Memory B cell (primary cell): ENCODE measurements at regions not wholly inside any gene's neighbourhood (a gene's known extent, or its start where the extent isn't known, plus 50 kb on each side); places are given as distances from the start of the nearest gene placed in this dataset.
"Not testable (repeated sequence)": the region's sequence is repeated elsewhere in the genome, so short reads cannot be mapped to it uniquely, and the experiment has no call there.

ENCODE experiments used
- ATAC-seq: fragments of 150-1000 bp; cut with Tn5 transposase; 2 replicates; pipeline ENCODE4 v1.10.0; 2021; ENCODE audit warnings: low read depth, mild to moderate bottlenecking, moderate library complexity
- DNase-seq, 2 donors: peaks; one replicate each; pipeline ENCODE4 v3.0.0; 2022; ENCODE audit warnings: low spot score in 2 of 2
- H3K27ac Mint-ChIP-seq: one replicate; pipeline ENCODE4 v1.8.0; 2022; ENCODE audit warnings: mild to moderate bottlenecking, moderate library complexity, mixed read lengths
- H3K27me3 Mint-ChIP-seq: one replicate; pipeline ENCODE4 v1.8.0; 2022; ENCODE audit warnings: mixed read lengths
- H3K36me3 Mint-ChIP-seq: one replicate; pipeline ENCODE4 v1.8.0; 2022; ENCODE audit warnings: mild to moderate bottlenecking, mixed read lengths
- H3K4me1 Mint-ChIP-seq: one replicate; pipeline ENCODE4 v1.8.0; 2022; ENCODE audit warnings: mixed read lengths
- H3K4me3 Mint-ChIP-seq: one replicate; pipeline ENCODE4 v1.8.0; 2022; ENCODE audit warnings: mild to moderate bottlenecking, moderate library complexity, mixed read lengths
- H3K9me3 Mint-ChIP-seq: one replicate; pipeline ENCODE4 v1.8.0; 2022; ENCODE audit warnings: mixed read lengths

GRCh38 chr3:194865615-194866014, 179.9 kb downstream of the FAM43A start:
- ATAC-seq (no peak), DNase-seq (no peak)
- H3K27ac Mint-ChIP-seq: no peak overlapping the region
- peaks cover 7% of the 10 kb centered on the region for H3K4me1 Mint-ChIP-seq
- H3K27me3 Mint-ChIP-seq: peaks cover 11% of the 10 kb centered on the region
- no peaks in the 10 kb centered on the region for H3K9me3 Mint-ChIP-seq
- no peaks in the 10 kb centered on the region for H3K36me3 Mint-ChIP-seq
- H3K4me3 Mint-ChIP-seq: no peak overlapping the region

DNA sequence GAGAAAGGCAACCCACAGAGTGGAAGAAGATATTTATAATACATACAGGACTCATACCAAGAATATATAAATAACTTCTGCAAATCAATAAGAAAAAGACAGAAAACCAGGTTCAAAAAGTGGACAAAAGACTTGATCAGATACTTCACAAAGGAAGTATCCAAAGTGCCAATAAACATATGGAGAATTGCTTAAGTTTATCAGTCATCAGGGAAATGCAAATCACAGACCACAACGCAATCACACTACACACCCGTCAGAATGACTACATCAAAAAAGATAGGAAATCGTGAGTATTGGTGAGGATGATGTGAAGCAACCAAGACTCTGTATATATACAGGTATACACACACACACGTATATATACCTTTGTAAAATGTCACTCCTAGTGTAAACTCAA, 180.6 kb downstream of the FAM43A start:
- H3K27me3 Mint-ChIP-seq: peaks cover 11% of the 10 kb centered on the region
- no peak overlapping the region for H3K27ac Mint-ChIP-seq
- DNase-seq (no peak), ATAC-seq (no peak)
- H3K9me3 Mint-ChIP-seq: no peaks in the 10 kb centered on the region
- H3K4me3 Mint-ChIP-seq: no peak overlapping the region
- peaks cover 7% of the 10 kb centered on the region for H3K4me1 Mint-ChIP-seq
- no peaks in the 10 kb centered on the region for H3K36me3 Mint-ChIP-seq

DNA sequence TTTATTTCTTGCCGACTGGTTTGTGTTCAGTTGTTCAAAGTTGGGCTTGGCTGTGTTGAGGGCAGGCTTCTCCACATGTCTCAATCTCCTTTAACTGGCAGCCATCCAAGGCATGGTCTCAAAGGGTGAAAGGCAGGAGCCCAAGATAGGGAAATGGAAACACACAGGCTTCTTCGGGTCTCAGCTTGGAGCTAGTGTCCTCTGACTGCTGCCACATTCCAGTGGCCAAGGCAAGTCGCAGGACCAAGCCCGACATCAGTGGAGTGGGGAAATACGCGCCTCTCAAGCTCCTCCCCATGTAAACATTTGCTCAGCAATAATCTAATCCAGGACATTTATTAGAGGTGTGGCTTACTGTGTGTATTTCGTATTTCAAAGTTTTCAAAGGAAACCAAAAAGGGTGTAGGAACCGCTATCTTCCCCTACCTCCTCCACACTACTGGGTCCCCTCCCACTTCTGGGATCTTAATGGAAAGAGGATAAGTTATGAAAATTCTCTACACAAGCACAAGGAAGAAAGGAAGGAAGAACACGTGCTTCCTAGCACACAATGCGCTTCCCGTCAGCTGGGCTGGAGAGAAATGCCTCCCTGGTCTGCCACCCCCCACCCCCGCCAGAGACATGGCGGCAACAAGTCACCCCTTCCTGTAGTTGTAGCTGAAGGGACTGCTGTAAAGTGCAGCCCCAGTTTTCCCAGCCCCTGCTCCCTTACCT, 181.7 kb downstream of the FAM43A start:
- ATAC-seq: no peak

GRCh38 chr3:194868831-194869230, 183.1 kb downstream of the FAM43A start:
- Mint-ChIP-seq H3K4me3 (no peak overlapping the region), H3K4me1 (peaks cover 8% of the 10 kb centered on the region), H3K9me3 (no peaks in the 10 kb centered on the region), H3K27me3 (peaks cover 5% of the 10 kb centered on the region), H3K27ac (no peak overlapping the region), H3K36me3 (no peaks in the 10 kb centered on the region)
- DNase-seq (no peak), ATAC-seq (no peak)

More for the DNA sequence above, 181.7 kb downstream of the FAM43A start:
- no peaks in the 10 kb centered on the region for H3K9me3 Mint-ChIP-seq
- H3K4me1 Mint-ChIP-seq: peaks cover 11% of the 10 kb centered on the region
- H3K4me3 Mint-ChIP-seq: no peak overlapping the region
- H3K27ac Mint-ChIP-seq: no peak overlapping the region
- no peak for DNase-seq
- H3K27me3 Mint-ChIP-seq: peaks cover 11% of the 10 kb centered on the region
- H3K36me3 Mint-ChIP-seq: no peaks in the 10 kb centered on the region

DNA sequence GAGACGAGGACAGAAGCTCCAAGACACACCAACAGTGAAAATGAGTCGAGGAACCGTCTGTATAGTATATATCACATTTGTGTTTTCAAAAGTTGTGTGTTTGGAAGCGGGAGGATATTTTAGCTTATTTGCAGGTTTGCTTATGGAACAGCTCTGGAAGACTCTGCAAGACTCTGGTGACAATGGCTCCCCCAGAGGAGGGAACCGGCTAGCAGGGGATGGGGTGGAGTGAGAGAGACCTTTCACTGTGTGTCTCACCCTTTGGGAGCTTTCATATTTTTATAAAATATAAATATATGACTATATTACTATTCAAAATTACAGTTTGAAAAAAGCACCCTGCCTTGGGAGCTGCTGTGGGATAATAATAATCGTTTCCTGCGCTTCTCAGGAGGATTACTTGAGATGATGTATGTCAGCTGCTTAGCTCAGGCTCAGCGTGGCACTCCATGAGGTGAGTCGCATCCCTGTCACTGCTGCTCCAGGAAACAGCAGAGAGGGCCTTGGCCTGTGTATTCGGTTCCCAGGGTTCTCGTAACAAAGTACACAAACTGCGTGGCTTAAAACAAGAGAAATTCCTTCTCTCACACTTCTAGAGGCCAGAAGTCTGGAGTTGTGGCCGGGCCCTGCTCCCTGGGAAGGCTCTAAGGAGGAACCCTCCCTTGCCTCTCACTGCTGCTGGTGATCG, 183.9 kb downstream of the FAM43A start:
- peaks cover 5% of the 10 kb centered on the region for H3K27me3 Mint-ChIP-seq
- no peak for ATAC-seq
- H3K4me1 Mint-ChIP-seq: peaks cover 10% of the 10 kb centered on the region
- no peaks in the 10 kb centered on the region for H3K36me3 Mint-ChIP-seq
- no peak overlapping the region for H3K27ac Mint-ChIP-seq
- no peak overlapping the region for H3K4me3 Mint-ChIP-seq
- no peak for DNase-seq
- H3K9me3 Mint-ChIP-seq: no peaks in the 10 kb centered on the region

GRCh38 chr3:194870394-194871110, 184.9 kb downstream of the FAM43A start:
- Mint-ChIP-seq H3K4me1 (peaks cover 14% of the 10 kb centered on the region), H3K36me3 (no peaks in the 10 kb centered on the region), H3K27me3 (peaks cover 10% of the 10 kb centered on the region), H3K4me3 (no peak overlapping the region), H3K9me3 (no peaks in the 10 kb centered on the region), H3K27ac (no peak overlapping the region)
- DNase-seq (no peak), ATAC-seq (no peak)

DNA sequence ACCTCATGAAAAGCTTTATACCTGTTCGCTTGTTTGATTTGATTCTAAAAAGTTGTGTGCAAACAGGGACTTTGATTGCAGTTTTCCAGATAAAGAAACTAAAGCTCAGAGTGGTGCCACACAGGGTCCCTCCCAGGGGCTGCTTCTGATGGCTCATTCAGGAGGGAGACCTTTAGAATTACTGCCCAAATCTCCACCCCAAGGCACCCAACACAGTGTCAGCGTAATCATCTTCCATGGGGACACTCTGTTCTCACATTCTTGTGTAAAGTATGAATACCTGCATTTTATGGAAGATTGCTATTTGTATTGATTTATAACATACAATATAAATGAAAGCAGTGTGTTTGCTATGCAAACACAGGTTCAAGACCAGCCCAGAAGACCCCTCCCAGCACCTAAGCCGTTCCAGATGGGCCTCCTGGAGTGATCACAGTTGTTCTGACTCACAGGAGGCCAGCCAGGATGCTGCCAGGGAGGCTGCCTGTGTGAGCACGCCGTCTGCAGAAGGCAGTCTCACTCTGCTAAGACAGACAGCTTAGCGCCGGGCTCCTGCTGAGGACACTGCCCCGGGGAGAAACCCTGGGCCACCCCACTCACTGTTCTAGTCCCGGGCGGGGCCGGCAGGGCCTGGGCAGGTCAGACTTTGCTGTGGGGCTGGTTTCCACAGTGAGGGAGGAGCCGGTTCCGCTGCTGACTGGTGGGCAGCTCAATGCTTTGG, 185.6 kb downstream of the FAM43A start:
- H3K27me3 Mint-ChIP-seq: peaks cover 13% of the 10 kb centered on the region
- H3K4me1 Mint-ChIP-seq: peaks cover 14% of the 10 kb centered on the region
- no peaks in the 10 kb centered on the region for H3K9me3 Mint-ChIP-seq
- ATAC-seq (peak; percentile 85), DNase-seq (peak in 1 of 2 donors; percentile 14)
- H3K4me3 Mint-ChIP-seq: peak overlapping the region; percentile 67
- peak overlapping the region; percentile 56 for H3K27ac Mint-ChIP-seq
- H3K36me3 Mint-ChIP-seq: no peaks in the 10 kb centered on the region

DNA sequence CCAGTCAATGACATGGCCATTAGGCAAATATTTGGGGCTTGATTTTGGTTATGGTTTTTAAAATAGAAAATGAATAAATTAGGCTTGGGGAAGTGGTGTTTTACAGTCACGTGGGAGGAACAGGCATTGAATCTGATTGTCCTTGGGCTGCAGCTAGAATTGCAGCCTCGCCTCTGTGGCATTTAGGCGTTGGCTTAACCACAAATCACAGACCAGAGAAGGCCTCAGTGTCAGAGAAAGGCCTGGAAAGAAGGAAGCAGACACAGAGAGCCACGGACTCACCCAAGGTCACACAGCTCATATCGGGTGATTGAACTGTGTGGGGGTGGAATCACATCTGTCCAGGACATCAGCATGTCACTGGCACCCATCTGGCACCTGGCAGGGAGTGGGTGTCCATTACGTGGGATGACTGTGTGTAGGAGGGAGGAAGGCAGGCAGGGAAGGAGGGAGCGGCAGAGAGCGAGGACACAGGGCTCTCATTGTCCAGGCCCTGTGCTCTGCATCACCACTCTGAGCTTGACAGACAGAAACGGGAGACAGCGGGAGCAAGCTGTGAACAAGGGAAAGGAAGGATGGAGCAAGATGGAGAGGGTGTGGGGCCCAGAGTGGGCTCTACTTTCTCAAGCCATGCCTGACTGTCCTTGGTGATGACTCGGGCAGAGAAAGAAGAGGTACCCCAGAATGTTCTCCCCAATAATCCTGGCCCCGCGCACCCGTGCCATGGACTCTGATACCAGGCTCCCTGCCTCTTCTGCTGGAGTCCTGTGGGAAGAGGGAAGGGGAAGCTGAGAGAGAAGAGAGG, 186.4 kb downstream of the FAM43A start:
- peaks cover 13% of the 10 kb centered on the region for H3K27me3 Mint-ChIP-seq
- peak; percentile 72 for ATAC-seq
- peaks cover 14% of the 10 kb centered on the region for H3K4me1 Mint-ChIP-seq
- H3K9me3 Mint-ChIP-seq: no peaks in the 10 kb centered on the region
- peak overlapping the region; percentile 67 for H3K4me3 Mint-ChIP-seq
- peak overlapping the region; percentile 56 for H3K27ac Mint-ChIP-seq
- DNase-seq: peak in 1 of 2 donors; percentile 15
- no peaks in the 10 kb centered on the region for H3K36me3 Mint-ChIP-seq

DNA sequence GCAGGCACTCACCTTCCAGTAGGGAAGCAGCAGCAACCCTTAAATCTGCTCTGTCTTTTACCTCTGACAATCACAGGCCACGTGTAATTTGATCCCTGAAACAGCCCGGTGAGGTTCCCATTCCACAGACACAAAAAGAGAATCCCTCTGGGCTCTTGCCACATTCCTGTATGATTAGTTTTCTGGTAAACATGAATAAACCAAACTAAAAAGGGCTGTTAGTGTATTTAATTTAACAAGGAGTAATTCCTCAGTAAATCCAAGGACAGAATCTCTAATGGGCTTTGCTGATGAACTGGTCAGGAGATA, 186.9 kb downstream of the FAM43A start:
- no peak overlapping the region for H3K27ac Mint-ChIP-seq
- H3K27me3 Mint-ChIP-seq: peaks cover 17% of the 10 kb centered on the region
- H3K36me3 Mint-ChIP-seq: no peaks in the 10 kb centered on the region
- peaks cover 14% of the 10 kb centered on the region for H3K4me1 Mint-ChIP-seq
- H3K9me3 Mint-ChIP-seq: no peaks in the 10 kb centered on the region
- no peak overlapping the region for H3K4me3 Mint-ChIP-seq
- ATAC-seq (no peak), DNase-seq (no peak)

- not testable (repeated sequence) for ATAC-seq, H3K27ac Mint-ChIP-seq, DNase-seq, H3K4me3 Mint-ChIP-seq, H3K36me3 Mint-ChIP-seq, H3K9me3 Mint-ChIP-seq
- H3K27me3 Mint-ChIP-seq: peaks cover 19% of the 10 kb centered on the region
- peaks cover 14% of the 10 kb centered on the region for H3K4me1 Mint-ChIP-seq
Measured at GRCh38 chr3:194873474-194873873, 187.8 kb downstream of the FAM43A start.

GRCh38 chr3:194874206-194874605, 188.5 kb downstream of the FAM43A start:
- H3K9me3 Mint-ChIP-seq: no peaks in the 10 kb centered on the region
- no peak for ATAC-seq
- no peaks in the 10 kb centered on the region for H3K36me3 Mint-ChIP-seq
- H3K4me1 Mint-ChIP-seq: peaks cover 16% of the 10 kb centered on the region
- DNase-seq: no peak
- no peak overlapping the region for H3K4me3 Mint-ChIP-seq
- peaks cover 16% of the 10 kb centered on the region for H3K27me3 Mint-ChIP-seq
- H3K27ac Mint-ChIP-seq: no peak overlapping the region

GRCh38 chr3:194874783-194875182, 189.1 kb downstream of the FAM43A start:
- Mint-ChIP-seq H3K9me3 (no peaks in the 10 kb centered on the region), H3K4me3 (no peak overlapping the region), H3K27me3 (peaks cover 16% of the 10 kb centered on the region), H3K4me1 (peaks cover 21% of the 10 kb centered on the region), H3K36me3 (no peaks in the 10 kb centered on the region), H3K27ac (no peak overlapping the region)
- ATAC-seq (no peak), DNase-seq (no peak)

- H3K27me3 Mint-ChIP-seq: peaks cover 16% of the 10 kb centered on the region
- H3K4me1 Mint-ChIP-seq: peaks cover 21% of the 10 kb centered on the region
- H3K27ac Mint-ChIP-seq: no peak overlapping the region
- ATAC-seq: no peak
- no peak overlapping the region for H3K4me3 Mint-ChIP-seq
- no peaks in the 10 kb centered on the region for H3K9me3 Mint-ChIP-seq
- no peak for DNase-seq
- no peaks in the 10 kb centered on the region for H3K36me3 Mint-ChIP-seq
Measured at GRCh38 chr3:194875581-194876402, 190.1 kb downstream of the FAM43A start.
